ENCODE measurements at regions not wholly inside any gene's neighbourhood (a gene's known extent, or its start where the extent isn't known, plus 50 kb on each side); places are given as distances from the start of the nearest gene placed in this dataset.
"Not testable (repeated sequence)": the region's sequence is repeated elsewhere in the genome, so short reads cannot be mapped to it uniquely, and the experiment has no call there.

- DNase-seq (ENCODE audit: low read depth), result no peak
Measured at GRCh38 chr18:66440433-66440832, 163.5 kb downstream of the CDH19 start.

DNA sequence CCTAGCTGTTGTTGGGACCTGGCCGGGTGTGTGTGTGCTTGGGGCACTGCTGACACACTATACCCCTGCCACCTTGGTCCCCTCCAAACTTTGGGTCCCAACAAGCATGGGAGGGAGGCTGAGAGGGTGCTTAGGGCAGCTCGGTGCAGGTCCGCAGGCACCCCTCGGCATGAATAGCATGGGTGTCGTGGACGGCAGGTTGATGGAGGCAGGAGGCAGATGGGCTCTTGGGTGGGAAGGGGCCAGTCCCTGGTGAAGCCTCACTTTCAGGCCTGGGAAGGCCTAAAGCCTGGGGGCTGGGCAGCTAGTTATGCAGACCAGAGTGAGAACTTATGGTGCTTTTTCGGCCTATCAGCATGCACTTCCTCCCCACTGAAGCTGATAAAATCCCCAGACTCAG, 164.2 kb downstream of the CDH19 start:
- DNase-seq (ENCODE audit: low read depth), result no peak

DNA sequence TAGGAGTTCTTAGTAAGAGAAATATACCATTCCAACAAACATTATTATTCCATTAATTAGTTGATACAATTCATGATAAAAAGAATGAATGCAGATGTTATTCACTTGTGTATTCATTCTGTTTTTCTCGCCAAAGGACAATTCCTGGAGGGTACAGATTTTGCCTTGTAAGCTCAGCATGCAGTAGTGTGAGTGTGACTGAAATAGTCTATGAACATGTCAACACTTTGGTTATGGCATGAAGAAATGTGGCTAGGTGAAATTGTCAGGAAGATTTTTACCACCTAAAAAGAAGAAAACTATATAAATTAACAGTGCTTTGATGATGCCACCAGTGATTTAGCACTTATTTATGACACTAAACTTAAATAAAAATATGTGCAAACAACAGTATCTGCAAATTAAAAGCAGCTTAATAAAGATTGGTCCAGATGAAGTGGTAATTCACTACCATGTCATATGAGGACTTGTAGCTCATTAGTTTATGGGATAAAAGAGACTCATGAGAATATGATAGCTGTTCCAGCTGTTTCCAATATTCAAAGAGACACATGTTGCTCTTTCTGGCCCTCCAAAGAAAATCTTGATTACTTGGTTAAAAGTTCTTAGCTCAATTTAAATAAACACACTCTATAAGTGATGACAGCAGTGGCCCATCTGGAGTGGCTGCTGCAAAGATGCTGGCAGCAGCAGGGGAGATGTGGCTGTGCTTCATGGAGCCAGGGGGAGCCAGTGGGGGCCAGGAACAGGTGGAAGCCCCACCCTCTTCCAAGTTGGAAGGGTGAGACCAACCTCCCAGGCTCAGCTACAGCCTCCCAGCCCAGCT, 165.0 kb downstream of the CDH19 start:
- no peak for DNase-seq (ENCODE audit: low read depth)

DNA sequence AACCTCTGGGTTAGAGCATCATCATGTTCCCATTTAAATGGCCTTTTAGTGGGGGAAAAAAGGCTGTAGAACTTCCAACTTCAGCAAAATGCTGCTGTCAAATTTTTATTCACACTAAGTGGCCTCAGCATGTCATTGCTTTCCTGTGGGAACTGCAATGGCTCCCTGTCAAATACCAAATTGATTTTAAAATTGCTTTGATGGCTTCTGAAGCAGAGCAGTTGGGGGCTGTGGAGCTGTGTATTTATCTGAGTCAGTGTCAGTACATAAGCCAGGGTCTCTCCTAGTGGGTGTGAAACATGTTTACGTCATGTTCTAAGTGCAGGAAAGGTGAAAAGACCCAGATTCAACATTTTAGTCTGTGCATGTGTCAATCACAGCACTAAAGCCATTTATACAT, 171.3 kb downstream of the CDH19 start:
- DNase-seq (ENCODE audit: low read depth), result no peak

DNA sequence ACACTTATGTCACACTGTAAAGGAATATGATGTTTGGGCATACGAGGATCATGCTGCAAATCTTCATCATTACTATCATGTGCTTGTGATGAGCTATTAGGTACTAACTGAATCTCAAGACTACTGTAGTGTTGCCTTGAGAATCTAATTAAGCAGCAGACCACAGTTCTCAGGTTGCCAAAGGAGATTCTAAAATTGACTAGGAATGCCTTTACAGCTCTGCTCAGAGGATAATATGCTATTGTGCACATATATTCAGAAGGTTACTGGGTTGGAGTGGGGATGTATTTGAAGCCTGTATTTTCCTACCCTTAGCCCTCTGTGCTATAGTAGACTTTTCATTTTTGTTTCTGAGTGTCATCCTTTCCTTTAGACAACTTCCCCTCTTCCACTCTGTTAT, 175.1 kb downstream of the CDH19 start:
- DNase-seq (ENCODE audit: low read depth), result no peak

DNA sequence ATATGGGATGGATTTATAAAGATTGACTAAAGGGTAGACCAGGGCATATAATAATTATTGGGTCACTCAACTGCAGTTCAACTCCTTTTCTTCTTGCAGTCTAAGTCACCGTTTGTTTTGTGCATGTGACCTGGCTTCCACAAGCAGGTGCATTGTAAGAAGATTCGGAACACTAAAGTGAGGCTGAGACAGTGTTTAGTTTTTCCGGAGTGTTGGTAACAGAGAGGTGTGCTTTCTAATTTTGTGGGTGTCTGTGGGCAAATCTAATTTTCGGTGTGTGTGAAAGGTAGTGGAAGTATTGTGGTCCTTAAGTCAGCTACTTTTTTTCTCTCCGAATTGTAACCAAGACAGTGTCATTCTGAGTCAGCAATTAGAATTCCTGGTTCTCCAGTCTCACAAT, 184.5 kb downstream of the CDH19 start:
- no peak for DNase-seq (ENCODE audit: low read depth)

GRCh38 chr18:66410692-66411091, 193.2 kb downstream of the CDH19 start:
- DNase-seq (ENCODE audit: low read depth), result no peak

DNA sequence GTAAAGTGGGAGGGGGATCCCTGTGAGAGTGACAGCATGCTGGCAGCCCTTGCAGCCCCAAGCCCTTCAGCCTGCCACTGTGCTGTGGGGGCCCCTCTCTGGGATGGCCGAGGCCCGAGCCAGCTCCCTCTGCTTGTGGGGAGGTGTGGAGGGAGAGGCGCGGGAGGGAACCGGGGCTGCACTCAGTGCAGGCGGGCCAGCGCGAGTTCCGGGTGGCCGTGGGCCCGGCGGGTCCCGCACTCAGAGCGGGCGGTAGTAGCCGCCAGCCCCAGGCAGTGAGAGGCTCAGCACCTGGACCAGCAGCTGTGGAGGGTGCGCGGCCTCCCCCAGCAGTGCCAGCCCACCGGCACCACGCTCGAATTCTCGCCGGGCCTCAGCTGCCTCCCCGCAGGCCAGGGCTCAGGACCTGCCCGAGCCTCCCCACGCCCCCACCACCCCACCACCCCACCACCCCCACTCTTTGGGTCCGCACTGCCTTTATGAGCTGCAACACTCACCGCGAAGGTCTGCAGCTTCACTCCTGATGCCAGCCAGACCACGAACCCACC, 208.1 kb downstream of the CDH19 start:
- DNase-seq (ENCODE audit: low read depth), result no peak

DNA sequence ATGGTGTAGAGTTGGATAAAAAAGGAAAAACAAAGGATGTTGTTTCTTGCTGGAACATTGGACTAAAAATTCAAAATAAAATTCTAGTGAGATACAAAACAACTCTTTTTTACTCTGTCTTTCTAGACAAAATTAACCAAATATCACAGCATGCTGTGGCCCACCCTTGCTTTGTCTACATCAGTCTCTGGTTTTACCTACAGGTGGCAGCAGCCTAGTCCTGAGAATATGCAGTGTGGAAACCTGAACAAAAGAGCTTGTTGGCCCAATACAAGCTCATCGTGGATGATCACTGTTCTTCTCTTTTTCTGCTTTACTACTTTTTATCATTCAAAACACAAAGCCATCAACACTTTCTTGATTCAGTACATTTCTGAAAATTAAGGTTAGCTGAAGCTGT, 210.4 kb downstream of the CDH19 start:
- DNase-seq (ENCODE audit: low read depth), result no peak

- no peak for DNase-seq (ENCODE audit: low read depth)
Measured at GRCh38 chr18:66377291-66377690, 226.6 kb downstream of the CDH19 start.

DNA sequence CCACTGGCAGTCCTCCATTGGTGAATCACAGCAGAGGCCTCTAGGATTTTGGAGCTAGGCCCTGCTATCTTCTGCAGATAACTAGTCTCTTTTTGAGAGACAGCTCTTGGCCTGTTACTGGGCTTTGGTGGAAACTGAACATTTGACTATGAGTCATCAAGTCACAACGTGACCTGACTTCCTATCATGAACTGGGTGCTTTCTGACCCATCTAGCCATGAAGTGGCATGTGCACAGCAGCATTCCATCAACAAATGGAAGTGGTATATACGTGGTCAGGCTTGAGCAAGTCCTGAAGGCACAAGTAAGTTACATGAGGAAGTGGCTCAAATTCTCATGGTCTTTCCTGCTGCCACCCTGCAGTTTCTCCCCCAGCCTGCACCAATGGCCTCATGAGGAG, 228.5 kb downstream of the CDH19 start:
- not testable (repeated sequence) for DNase-seq (ENCODE audit: low read depth)

GRCh38 chr18:66346833-66347588, 256.9 kb downstream of the CDH19 start:
- no peak for DNase-seq (ENCODE audit: low read depth)

GRCh38 chr18:66344227-66344626, 259.7 kb downstream of the CDH19 start:
- no peak for DNase-seq (ENCODE audit: low read depth)

DNA sequence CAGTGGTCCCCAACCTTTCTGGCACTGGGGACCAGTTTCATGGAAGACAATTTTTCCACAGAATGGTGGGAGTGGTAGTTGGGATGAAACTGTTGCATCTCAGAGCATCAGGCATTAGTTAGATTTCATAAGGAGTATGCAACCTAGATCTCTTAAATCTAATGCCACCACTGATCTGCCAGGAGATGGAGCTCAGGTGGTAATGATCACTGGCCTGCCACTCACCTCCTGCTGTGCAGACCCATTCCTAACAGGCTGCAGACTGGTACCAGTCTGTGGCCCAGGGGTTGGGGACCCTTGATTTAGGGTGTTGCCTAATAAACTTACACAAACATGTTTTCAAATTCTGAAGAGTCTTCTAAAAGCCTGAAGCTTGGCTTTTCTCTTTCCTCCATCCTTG, 261.3 kb downstream of the CDH19 start:
- no peak for DNase-seq (ENCODE audit: low read depth)

DNA sequence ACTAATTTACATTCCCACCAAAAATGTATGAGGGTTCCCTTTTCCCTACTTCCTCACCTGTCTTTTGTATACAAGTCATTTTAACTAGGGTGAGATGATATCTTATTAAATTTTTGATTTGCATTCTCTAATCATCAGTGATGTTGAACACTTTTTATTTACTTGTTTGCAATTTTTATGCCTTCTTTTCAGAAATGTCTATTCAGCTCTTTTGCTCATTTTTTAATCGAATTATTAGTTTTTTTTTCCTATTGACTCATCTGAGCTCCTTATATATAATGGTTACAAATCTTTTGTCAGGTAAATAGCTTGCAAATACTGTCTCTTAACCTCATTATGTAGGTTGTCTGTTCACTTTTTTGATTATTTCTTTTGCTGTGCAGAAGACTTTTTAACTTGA, 269.4 kb downstream of the CDH19 start:
- DNase-seq (ENCODE audit: low read depth), result no peak

- DNase-seq (ENCODE audit: low read depth), result peak; percentile 23
Measured at GRCh38 chr18:66329716-66330115, 274.2 kb downstream of the CDH19 start.

DNA sequence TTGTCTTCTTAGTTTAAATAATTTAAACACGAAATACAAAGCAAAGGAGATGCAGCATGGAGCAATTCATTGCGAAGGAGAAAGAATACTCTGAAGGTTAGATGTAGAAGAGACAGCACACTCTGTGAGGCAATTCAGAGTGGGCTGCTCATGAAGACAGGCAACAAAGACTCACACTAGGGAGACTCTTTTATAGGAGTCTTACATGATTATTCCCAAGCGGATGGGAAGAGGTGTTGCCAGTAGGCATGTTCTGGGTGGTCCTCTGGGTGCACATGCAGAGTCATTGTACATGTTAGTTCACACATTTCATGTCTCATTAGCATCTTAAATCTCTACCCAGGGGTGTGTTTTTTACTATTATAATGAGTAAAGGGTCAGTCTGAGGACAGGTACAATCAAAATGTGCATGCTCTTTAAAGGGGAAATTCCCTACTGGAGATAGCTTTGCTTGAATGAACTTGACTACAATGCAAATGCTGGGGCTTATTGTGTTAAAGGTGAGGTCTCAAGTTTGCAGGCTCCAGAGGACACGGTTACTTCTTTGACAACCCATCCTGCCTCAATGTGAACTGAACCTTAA, 275.5 kb downstream of the CDH19 start:
- DNase-seq (ENCODE audit: low read depth), result no peak

DNA sequence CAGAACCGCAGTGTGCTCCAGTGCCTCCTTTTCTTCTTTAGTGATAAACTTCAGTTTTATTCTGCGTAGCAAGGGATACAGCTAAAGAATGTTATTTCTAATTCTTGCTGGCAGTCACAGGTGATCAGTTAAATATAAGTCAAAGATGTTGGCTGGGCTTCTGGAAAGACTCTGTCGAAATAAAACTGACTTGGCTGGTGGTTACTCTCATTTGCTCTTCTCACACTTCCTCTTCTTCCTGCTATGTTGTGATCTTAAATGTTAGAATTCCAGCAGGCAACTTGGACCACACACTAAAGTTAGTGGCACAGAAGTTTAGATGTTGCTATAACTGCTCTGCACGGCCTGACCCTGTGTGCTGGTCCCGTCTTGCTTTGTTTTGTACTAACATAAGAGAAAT, 278.6 kb downstream of the CDH19 start:
- DNase-seq (ENCODE audit: low read depth), result no peak

DNA sequence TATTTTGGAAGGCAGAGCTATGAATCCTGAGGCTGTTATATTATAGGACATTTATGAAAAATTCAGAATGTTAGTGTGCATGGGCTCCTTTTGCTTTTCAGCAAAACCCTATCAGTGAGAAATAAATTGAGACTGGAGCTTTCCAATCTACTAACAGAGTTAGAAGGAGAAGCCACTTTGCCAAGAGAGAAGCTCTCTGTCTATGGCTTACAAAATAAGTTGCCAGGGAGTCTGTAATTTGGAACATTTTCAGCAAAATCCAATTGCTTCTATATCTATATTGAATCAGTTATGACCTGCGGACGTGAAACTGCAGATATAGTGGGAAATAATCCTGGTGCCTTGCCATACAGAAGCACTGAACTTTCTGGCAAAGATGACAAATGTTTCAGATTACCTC, 279.3 kb downstream of the CDH19 start:
- no peak for DNase-seq (ENCODE audit: low read depth)

GRCh38 chr18:66317243-66318090, 286.4 kb downstream of the CDH19 start:
- DNase-seq (ENCODE audit: low read depth), result no peak

DNA sequence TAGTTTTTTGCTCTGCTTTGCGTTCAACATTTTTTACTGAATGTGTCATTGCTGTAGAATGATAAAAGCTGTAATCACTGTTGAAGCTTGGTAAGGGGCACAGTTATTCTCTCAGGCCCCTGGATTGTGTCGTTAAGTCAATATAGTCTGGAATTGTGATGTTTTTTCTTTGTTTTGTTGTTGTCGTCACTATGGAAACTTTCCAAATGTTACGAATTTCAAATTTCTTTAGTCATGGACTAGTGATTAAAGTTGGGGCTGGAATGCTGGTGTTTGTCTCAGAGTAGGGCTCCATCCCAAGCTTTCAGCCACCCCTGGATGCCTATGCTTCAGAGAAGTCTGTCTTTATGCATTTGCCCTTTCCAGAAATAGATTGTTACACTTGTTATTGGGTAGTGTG, 287.2 kb downstream of the CDH19 start:
- DNase-seq (ENCODE audit: low read depth), result no peak

DNA sequence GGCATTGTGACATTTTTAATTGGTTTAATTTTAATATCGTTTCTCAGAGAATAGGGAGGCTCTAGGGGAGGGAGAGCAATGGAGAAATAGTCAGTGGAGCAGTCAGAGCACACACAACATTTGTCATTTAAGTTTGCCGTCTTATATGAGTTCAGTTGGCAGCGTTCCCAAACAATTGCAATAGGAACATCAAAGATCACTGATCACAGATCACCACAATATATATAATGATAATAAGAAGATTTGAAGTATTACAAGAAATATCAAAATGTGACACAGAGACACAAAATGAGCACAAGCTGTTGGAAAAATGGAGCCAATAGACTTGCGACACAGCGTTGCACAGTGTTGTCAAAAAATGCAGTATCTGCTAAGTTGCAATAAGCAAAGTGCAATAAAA, 303.7 kb downstream of the CDH19 start:
- no peak for DNase-seq (ENCODE audit: low read depth)

Data from LHCN-M2 (cell line).